MCF 10A (cell line): ENCODE measurements at regions not wholly inside any gene's neighbourhood (a gene's known extent, or its start where the extent isn't known, plus 50 kb on each side); places are given as distances from the start of the nearest gene placed in this dataset.

Experiments used
- BruUV-seq: library from RNA; stranded (reverse); fragments of 400-500 nt; replicated peaks from 2 replicates; lab custom pipeline; 2021; lab: Mats Ljungman, UMichigan
- CTCF ChIA-PET: fragments of 300-600 bp; sonication (Branson Sonifier 250); formaldehyde crosslinking; extraction: SDS; loops from one replicate; lab custom pipeline; 2021; ENCODE audit warnings: antibody characterized with exemption, inconsistent platforms; lab: Yijun Ruan, JAX
- POLR2A ChIA-PET: fragments of 300-600, 350-650 bp; sonication (Branson Sonifier 250); formaldehyde crosslinking; extraction: SDS; loops from one replicate; lab custom pipeline; 2020; ENCODE audit warnings: antibody characterized with exemption, inconsistent platforms; lab: Yijun Ruan, JAX
- DNase-seq: peaks from one replicate; pipeline ENCODE4 v3.0.0-alpha.2; 2018; ENCODE audit not compliant: unreplicated experiment
- H3K27ac Mint-ChIP-seq: one replicate; pipeline ENCODE4 v1.8.0; 2022; ENCODE audit warnings: mild to moderate bottlenecking, low read depth, mixed read lengths; ENCODE audit not compliant: unreplicated experiment
- H3K27me3 Mint-ChIP-seq: one replicate; pipeline ENCODE4 v1.8.0; 2022; ENCODE audit warnings: mixed read lengths; ENCODE audit not compliant: insufficient read depth, unreplicated experiment
- H3K36me3 Mint-ChIP-seq: one replicate; pipeline ENCODE4 v1.8.0; 2022; ENCODE audit warnings: mild to moderate bottlenecking, moderate library complexity, mixed read lengths; ENCODE audit not compliant: insufficient read depth, unreplicated experiment
- H3K4me1 Mint-ChIP-seq: one replicate; pipeline ENCODE4 v1.8.0; 2022; ENCODE audit warnings: mixed read lengths; ENCODE audit not compliant: insufficient read depth, unreplicated experiment
- H3K4me3 Mint-ChIP-seq: one replicate; pipeline ENCODE4 v1.8.0; 2022; ENCODE audit warnings: mild to moderate bottlenecking, moderate library complexity, mixed read lengths; ENCODE audit not compliant: unreplicated experiment
- H3K9me3 Mint-ChIP-seq: one replicate; pipeline ENCODE4 v1.8.0; 2022; ENCODE audit warnings: mixed read lengths; ENCODE audit not compliant: unreplicated experiment
- CTCF ChIP-seq: fragments of 200-600 bp; IDR thresholded peaks from one replicate; pipeline ENCODE4 v1.8.0; 2022; ENCODE audit warnings: antibody characterized with exemption, mild to moderate bottlenecking; ENCODE audit not compliant: unreplicated experiment
- intact Hi-C: fragments of 100-400 bp; cut with micrococcal nuclease; formaldehyde crosslinking; loops from 2 replicates; pipeline ENCODE4 v1.14.1; 2022

- CTCF ChIA-PET = interaction anchor here (0.6 to 1.1 kb wide), 2 partner anchors 40 to 43 kb away, joined by 3 to 4 read pairs; no protein-coding TSS in a partner anchor
- Mint-ChIP-seq H3K9me3 (no peaks in the 10 kb centered on the region), H3K4me3 (no peak overlapping the region), H3K36me3 (no peaks in the 10 kb centered on the region), H3K27ac (no peak overlapping the region), H3K4me1 (no peaks in the 10 kb centered on the region), H3K27me3 (no peaks in the 10 kb centered on the region)
- intact Hi-C loops = no loop called here
- TF ChIP-seq CTCF = no peak
- no peak for DNase-seq
- POLR2A ChIA-PET = interaction anchor here (0.6 kb wide), 1 partner anchor 170 kb away, joined by 4 read pairs; no protein-coding TSS in a partner anchor
- BruUV-seq = no TSS peak
Measured at GRCh38 chr18:32520771-32521170, 50.1 kb upstream of the GAREM1 start.
